D721Med (cell line): ENCODE measurements at regions not wholly inside any gene's neighbourhood (a gene's known extent, or its start where the extent isn't known, plus 50 kb on each side); places are given as distances from the start of the nearest gene placed in this dataset.
"Not testable (repeated sequence)": the region's sequence is repeated elsewhere in the genome, so short reads cannot be mapped to it uniquely, and the experiment has no call there.

Experiments used
- DNase-seq: peaks from one replicate; pipeline ENCODE4 v3.0.0; 2011; ENCODE audit warnings: low spot score; ENCODE audit not compliant: insufficient read length
- FAIRE-seq: peaks from 2 replicates; lab custom pipeline; 2011; peaks lifted over from hg19 to GRCh38; lab: Jason Lieb, UNC
- CTCF ChIP-seq: IDR thresholded peaks from 2 replicates; pipeline ENCODE4 v1.5.1; 2012; ENCODE audit warnings: mild to moderate bottlenecking, control low read depth; ENCODE audit not compliant: insufficient read depth; ENCODE audit errors: missing control alignments

- DNase-seq = no peak
- TF ChIP-seq CTCF = no peak
- no peak for FAIRE-seq
Observed at GRCh38 chrY:12271162-12271561, 429.9 kb upstream of the USP9Y start.

GRCh38 chrY:12285608-12286007, 415.4 kb upstream of the USP9Y start:
- FAIRE-seq (no peak), DNase-seq (no peak)
- no peak for TF ChIP-seq CTCF

DNA sequence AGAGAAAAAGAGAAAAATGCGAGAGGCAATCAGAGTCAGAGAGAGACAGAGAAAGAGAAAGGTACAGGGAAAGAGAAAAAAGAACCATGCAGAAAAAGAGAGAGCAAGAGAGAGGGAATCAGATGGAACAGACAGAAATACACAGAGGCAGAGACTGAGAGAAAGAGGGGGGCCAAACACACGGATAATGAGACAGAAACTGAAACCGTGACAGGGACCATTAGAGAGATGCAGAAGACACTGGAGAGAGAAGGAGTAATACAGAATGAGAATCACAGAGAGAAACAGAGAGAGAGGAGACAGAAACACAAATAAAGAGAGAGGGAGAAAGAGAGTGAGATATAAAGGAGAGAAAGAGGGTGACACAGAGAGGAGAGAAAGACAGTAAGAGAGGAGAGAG, 412.1 kb upstream of the USP9Y start:
- DNase-seq = no peak
- no peak for FAIRE-seq
- TF ChIP-seq CTCF = no peak

GRCh38 chrY:12289415-12289814, 411.6 kb upstream of the USP9Y start:
- no peak for DNase-seq
- FAIRE-seq = no peak
- no peak for TF ChIP-seq CTCF

DNA sequence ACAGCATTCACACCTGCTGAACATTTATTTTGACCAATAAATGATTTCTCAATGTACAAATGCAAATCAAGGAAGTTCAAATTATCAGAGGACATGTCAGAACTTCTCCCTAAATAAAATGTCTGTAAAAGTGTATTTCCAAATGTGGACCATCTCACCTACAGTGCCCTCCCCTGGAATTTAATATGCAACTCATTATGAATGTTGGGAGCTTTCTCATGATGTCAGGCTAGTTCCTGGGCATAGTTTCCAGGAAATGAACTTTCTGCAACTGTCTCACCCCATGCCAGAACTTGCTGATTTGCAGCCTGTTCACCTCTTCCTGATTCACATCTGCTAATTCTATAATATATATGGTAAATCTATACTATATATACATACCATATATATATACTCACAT, 408.5 kb upstream of the USP9Y start:
- no peak for TF ChIP-seq CTCF

GRCh38 chrY:12296460-12296859, 404.6 kb upstream of the USP9Y start:
- TF ChIP-seq CTCF = no peak
- no peak for DNase-seq
- FAIRE-seq = no peak

More for the DNA sequence above, 408.5 kb upstream of the USP9Y start:
- DNase-seq (no peak), FAIRE-seq (no peak)

DNA sequence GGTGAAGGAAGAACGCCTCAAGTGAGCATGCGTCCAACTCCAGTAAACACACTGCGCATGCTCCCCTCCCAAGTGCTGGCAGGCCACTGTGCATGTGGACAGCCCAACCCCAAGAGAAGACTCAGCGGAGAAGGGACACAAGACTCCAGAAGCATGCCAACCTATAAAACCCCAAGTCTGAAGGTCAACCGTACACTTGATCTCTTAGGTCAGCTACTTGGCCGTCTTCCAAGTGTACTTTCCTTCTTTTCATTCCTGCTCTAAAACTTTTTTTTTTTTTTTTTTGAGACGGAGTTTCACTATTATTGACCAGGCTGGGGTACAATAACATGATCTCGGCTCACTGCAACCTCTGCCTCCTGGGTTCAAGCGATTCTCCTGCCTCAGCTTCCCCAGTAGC, 401.2 kb upstream of the USP9Y start:
- FAIRE-seq, DNase-seq: not testable (repeated sequence)

GRCh38 chrY:12303464-12303863, 397.6 kb upstream of the USP9Y start:
- no peak for TF ChIP-seq CTCF
- DNase-seq (no peak), FAIRE-seq (no peak)
